ENCODE measurements at regions not wholly inside any gene's neighbourhood (a gene's known extent, or its start where the extent isn't known, plus 50 kb on each side); places are given as distances from the start of the nearest gene placed in this dataset.
"Not testable (repeated sequence)": the region's sequence is repeated elsewhere in the genome, so short reads cannot be mapped to it uniquely, and the experiment has no call there.

DNA sequence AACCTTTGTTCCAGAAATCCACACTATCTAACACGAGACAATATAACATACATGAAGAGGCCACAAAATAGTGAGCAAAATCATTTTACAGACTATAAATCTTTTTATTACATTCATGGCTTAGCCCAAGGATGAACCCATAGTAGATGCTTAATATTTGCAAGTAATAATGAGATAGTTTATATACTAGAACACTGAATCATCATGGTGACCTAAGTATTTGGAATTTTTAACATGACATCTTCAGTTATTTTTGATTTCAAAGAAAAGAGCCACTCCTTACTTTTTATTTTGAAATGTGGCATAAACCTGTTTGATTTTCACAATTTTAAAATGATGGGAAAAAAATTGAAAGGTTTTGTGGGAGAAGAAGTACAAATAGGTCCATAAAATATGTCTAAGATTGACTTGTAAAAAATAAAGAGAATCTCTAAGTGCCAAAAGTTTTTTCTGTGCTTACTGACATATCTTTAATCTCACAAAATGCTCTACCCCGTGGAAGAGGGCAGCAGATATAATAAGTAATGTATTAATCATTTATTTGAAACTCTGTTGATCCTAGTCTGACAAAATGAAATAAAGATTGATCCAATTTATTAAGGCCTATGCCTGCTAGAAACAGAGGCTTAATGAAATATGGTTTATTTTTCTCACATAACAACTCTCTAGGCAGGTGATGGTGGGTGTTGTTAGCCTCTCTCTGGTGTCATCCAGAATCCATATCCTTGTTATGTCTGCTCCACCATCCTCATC, 224.5 kb upstream of the CENPE start:
- DNase-seq (ENCODE audit: low read depth), result no peak

- DNase-seq (ENCODE audit: low read depth), result no peak
Observed at GRCh38 chr4:103415801-103416200, 217.7 kb upstream of the CENPE start.

DNA sequence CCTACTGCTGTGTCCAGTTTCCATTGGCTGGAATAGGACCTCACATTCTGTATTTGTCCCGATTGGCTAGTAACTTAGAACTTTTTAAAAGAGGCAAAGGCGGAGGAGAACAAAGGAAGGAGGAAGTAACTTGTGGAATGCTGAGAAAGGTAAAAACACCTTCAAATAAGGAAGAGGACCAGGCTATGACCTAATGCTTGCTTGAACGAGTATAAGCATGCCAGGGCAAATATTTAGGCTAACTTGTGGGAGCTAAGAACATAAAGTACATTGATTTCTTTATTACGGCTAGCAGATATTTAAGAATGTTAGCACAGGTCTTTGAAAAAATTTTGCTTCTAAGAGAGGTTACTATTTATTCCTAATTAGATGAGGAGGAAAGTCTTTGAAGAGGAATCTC, 214.5 kb upstream of the CENPE start:
- not testable (repeated sequence) for DNase-seq (ENCODE audit: low read depth)

GRCh38 chr4:103410386-103410785, 212.2 kb upstream of the CENPE start:
- DNase-seq (ENCODE audit: low read depth), result no peak

GRCh38 chr4:103405415-103405814, 207.3 kb upstream of the CENPE start:
- no peak for DNase-seq (ENCODE audit: low read depth)

DNA sequence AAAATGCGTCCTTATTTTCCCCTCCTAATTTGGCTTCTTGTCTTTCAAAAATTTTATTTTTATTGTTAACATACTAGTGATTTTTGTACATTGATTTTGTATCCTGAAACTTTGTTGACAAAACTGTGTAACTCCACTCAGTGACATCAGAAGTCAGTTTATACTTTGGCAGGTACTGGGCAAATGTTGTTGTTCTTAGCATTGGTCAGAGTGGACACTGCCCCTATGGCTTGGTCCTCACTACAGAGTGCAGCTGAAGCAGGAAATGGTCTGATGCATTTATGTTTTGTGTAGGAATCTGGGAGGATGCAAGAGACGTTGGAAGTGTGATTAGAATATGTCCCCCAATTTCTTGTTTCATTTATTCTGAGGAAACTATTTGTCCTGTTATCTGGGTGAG, 205.5 kb upstream of the CENPE start:
- DNase-seq (ENCODE audit: low read depth), result no peak

- no peak for DNase-seq (ENCODE audit: low read depth)
Observed at GRCh38 chr4:103402198-103402597, 204.1 kb upstream of the CENPE start.

- DNase-seq (ENCODE audit: low read depth), result peak; percentile 32
Observed at GRCh38 chr4:103400405-103400804, 202.3 kb upstream of the CENPE start.

GRCh38 chr4:103397541-103397940, 199.4 kb upstream of the CENPE start:
- no peak for DNase-seq (ENCODE audit: low read depth)

GRCh38 chr4:103387508-103388011, 189.4 kb upstream of the CENPE start:
- DNase-seq (ENCODE audit: low read depth), result not testable (repeated sequence)

- not testable (repeated sequence) for DNase-seq (ENCODE audit: low read depth)
Observed at GRCh38 chr4:103385565-103385964, 187.4 kb upstream of the CENPE start.

GRCh38 chr4:103375278-103375677, 177.1 kb upstream of the CENPE start:
- DNase-seq (ENCODE audit: low read depth), result peak; percentile 68

- no peak for DNase-seq (ENCODE audit: low read depth)
Observed at GRCh38 chr4:103374758-103375157, 176.6 kb upstream of the CENPE start.

DNA sequence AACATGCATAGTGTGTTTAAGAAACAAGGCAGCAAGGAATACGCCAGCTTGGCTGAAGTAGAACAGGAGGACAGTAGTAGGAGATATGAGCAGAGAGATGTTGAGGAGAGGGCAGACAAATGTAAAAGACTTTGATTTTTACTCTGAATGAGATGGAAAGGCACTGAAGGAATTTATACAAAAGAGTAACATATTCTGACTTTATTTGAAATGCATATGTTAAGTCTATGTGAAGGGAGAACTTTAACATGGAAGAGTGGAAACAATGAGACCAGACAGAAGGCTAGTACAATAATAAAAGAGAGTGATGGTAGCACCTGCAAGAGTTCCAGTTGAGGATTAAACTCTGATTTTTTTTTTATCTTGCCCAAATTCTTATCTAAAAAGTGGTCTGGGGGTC, 176.2 kb upstream of the CENPE start:
- no peak for DNase-seq (ENCODE audit: low read depth)

DNA sequence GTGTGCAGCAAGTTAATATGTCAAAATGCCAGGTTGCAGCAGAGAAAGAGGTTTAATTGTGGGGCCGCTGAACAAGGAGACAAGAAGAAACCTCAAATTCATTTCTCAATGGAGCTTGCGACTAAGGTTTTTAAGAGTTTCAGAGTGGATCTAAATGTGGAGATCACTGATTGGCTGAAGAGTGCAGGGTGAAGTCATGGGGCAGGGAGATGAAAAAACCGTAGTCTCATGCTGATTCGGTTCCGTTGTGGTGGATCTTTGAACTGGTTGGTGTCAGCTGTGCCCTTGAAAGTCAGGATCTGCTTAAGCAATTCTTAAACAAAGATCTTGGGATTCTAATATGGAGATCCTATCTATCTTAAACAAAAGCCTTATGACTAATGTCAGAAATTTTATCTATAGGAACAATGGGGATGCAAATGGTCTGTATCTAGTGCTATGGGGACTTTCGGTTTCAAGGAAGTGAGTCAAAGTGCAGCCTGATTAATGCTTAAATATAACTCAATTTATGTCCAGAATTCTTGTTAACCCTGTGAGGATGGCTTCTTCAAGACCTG, 173.9 kb upstream of the CENPE start:
- no peak for DNase-seq (ENCODE audit: low read depth)

DNA sequence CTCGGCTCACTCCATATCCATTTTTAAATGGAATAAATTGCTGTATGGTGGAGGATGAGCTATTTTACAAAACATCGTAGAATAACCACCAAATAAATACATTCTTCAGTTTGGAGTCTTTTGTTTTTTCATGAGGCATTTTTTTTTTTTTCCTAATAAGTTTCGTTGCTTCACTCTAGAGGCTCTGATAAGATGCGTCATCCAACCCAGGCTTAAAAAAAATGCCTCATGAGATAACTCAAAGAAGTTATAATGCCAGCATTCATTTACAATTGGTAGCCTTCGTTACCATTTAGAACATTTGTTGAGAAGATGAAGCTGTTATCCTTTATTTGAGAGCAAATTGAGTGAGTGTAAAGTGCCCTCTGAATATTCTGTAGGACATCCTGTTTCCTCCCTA, 172.2 kb upstream of the CENPE start:
- DNase-seq (ENCODE audit: low read depth), result no peak

- DNase-seq (ENCODE audit: low read depth), result no peak
Observed at GRCh38 chr4:103365285-103365684, 167.1 kb upstream of the CENPE start.

DNA sequence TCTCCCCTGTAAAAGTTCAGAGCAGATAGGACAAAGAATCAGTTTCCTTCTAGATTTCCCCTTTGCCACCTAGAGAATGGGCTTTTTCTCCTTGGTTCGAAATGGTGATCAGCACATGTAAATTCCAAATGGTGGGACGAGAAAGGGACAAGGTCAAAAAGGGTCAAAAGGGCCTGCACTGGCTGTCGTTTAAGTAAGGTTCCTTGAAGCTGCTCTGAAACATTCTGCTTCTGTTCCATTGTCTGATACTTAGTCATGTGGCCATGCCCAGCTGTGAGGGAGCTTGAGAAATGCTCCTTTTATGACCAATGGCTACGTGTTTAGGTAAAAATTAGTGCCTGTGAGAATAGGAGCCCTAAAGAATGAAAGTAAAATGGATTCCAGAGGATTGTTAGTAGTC, 165.9 kb upstream of the CENPE start:
- peak; percentile 3 for DNase-seq (ENCODE audit: low read depth)

- DNase-seq (ENCODE audit: low read depth), result no peak
Observed at GRCh38 chr4:103361926-103362325, 163.8 kb upstream of the CENPE start.

DNA sequence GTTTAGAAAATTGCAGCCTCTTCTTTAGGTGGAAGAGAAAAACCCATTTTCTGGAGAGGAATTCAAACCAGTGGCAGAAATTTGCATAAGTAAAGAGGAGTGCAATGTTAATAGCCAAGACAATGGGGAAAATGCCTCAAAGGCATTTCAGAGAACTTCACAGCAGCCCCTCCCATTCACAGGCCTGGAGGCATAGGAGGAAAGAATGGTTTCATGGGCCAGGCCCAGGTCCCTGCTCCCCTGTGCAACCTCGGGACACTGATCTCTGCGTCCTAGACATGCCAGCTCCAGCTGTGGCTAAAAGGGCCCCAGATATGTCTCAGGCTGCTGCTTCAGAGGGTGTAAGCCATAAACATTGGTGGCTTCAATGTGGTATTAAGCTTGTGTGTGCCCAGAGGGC, 161.8 kb upstream of the CENPE start:
- DNase-seq (ENCODE audit: low read depth), result no peak

DNA sequence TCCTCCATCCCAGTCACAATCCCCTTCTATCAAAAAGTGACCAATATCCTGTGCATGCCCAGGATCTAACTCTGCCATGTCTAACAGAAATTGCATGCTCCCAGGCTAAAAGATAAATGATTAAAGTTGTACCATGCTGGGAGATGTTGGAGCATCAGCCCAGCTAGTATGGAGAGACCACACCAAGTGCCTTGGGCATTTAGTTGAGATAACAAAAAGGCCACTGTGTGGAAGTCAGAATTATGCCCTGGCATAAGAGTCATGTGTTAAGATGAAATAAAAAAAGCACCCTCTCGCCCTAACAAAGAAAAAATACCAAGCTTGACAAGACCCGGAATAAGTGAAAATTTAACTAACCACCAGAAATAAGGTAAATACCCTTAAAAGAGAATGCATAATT, 155.9 kb upstream of the CENPE start:
- no peak for DNase-seq (ENCODE audit: low read depth)

DNA sequence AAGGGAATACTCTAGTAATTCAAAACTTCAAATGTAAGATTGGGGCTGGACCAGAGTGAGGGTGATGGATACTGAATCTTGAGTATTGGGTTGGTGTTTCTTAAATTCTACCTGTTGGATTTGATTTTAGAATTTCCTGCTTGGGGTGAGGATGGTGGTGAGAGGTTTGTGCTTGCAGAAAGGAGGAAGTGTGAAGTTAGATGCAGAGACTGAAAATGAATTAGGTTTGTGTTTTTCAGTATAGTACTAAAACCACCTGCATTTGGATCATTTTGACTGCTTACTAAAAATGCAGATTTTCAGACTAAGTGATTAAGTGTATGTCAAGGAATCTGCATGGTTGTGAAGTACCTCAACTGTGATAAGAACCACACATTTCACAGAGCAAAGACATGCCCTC, 131.5 kb upstream of the CENPE start:
- no peak for DNase-seq (ENCODE audit: low read depth)

GRCh38 chr4:103324811-103325210, 126.7 kb upstream of the CENPE start:
- DNase-seq (ENCODE audit: low read depth), result no peak
